DMS153 (cell line): ENCODE measurements at regions not wholly inside any gene's neighbourhood (a gene's known extent, or its start where the extent isn't known, plus 50 kb on each side); places are given as distances from the start of the nearest gene placed in this dataset.

Source experiments
- DNase-seq: peaks from one replicate; lab custom pipeline; 2025; lab: John Stamatoyannopoulos, UW

GRCh38 chr1:13922466-13923110, 222.6 kb downstream of the PRDM2 start:
- no peak for DNase-seq

GRCh38 chr1:13926556-13926955, 226.6 kb downstream of the PRDM2 start:
- no peak for DNase-seq

- DNase-seq: no peak
Measured at GRCh38 chr1:13927736-13928135, 227.7 kb downstream of the PRDM2 start.

GRCh38 chr1:13929313-13929712, 229.3 kb downstream of the PRDM2 start:
- no peak for DNase-seq

- DNase-seq: no peak
Measured at GRCh38 chr1:13930151-13930550, 230.2 kb downstream of the PRDM2 start.

DNA sequence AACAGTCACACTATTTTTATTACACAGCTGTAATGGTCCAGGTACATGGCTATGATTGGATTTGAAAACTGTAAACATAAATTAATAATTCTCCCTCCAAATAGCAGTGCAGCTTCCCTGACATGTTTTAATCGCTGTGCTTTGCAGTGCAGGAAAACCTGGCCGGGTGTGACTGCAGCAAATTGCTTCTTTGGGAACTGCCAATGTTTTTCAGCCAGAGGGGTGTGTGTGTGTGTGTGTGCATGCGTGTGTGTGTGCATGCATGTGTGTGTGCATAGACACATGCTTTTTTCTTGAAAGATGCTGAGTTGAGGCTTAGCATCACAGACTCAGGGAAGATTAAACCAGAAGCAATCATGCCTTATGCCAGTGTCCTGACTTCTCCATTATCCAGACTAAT, 231.2 kb downstream of the PRDM2 start:
- DNase-seq: no peak

DNA sequence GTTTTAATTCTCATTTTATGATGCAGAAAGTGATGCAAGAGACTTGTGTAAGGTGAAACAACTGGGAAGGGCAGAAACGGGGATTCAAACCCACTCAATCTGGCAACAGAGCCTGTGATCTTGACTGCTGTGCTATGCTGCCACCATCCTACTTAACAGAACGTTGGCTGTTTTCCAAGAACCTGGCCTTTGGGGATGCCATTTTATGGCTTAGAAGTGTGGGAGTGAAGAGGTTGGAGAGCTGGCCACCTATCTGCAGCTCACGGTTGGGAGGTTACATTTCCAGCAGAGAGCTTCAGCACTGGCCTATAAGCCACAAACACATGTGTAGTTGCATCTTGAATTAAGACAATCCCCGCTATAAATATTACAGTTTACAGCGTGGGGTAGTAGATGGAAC, 235.3 kb downstream of the PRDM2 start:
- DNase-seq: peak; percentile 87

DNA sequence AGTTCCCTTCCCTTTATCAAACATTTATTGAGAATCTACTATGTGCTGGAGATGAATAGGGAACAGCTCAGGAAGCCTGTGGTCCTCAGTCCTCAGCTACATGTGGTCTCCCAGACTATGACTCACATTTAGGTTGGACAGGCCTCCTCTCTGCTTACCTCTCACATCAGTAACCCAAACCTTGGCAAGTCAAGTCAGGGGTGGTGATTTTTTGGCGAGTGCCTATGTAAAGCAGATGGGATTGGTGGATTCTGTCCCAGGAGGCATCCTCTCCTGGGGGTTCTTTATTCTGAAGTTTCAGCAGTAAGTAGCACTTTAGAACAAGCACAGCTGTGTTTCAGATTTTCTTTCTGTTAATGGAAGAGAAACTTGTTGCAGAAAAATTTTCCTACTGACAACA, 241.3 kb downstream of the PRDM2 start:
- DNase-seq: no peak

DNA sequence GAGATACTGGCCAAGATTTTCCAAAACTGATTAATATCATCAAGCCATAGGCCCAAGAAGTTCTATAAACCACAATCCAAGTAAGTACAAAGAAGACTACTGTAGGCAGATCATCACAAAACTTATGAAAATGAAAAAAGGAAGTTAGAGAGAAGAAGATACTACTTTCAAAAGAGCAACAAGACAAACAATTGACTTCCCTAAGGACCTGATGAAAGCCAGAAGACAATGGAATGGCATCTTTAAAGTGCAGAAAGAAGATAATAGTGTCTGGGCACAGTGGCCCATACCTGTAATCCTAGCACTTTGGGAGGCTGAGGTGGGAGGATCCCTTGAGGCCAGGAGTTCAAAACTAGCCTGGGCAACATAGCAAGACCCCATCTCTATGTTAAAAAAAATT, 243.1 kb downstream of the PRDM2 start:
- no peak for DNase-seq

DNA sequence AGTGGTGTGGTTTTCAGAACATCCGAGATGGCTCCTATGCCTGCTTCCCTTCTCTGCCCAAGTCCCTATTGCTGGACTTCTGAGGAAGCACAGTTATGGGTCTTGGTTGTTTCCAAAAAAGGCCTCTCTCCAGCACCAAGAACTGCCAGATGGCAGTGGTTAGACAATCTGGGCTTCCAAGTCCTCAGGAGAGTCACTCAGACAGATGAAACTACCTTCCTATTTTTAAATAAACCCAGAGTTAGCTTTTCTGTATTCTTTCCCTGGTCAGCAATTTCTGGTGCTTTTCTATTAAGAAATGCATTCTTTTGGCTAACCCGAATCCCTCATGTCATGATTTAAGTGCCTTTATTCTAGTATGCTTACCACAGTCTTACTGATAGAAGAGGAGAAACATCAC, 245.9 kb downstream of the PRDM2 start:
- no peak for DNase-seq

- DNase-seq: no peak
Measured at GRCh38 chr1:13947658-13948057, 247.7 kb downstream of the PRDM2 start.

GRCh38 chr1:13948396-13948795, 248.4 kb downstream of the PRDM2 start:
- DNase-seq: no peak

DNA sequence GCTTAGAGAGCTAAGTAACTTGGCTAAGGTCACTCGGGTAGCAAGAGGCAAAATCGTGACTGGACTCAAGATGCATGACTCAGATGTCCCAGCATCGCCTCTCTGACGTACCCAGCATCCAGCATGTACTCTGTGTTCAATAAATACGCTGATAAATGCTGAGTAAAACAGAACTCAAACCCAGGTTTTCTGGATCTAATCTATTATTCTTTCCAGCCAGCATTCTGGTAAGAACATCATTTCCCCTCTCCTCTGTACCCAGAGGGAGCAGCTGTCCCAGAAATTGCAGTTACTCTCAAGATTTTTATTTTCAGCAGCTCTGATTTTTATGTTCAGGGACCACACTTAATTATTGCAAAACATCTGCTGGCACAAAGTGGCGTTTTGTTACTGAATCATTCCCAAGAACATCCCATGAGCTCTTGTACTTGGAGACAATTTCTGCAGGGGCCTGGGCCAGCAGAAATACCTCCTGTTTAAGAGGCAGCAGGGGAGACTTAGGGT, 249.0 kb downstream of the PRDM2 start:
- DNase-seq: no peak

GRCh38 chr1:13949546-13949945, 249.6 kb downstream of the PRDM2 start:
- DNase-seq: no peak

DNA sequence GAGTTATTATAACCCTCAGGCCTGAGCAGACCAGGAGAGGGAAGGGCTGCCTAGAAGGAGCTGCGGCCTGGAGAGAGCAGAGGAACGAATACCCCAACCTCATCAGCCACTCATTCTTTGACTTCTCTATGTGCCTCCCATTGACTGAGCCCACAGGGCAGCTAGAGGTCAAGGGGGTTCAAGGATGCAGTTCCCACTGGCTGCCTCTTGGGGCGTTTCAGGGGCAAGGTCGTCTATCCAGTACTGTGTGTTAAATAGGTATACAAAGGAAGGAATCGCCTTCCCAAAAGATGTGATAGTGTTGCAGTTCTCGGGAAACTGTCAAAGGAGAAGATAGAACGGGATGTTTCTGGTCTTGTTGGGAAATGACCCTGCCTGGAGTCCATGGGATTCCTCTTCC, 250.6 kb downstream of the PRDM2 start:
- no peak for DNase-seq

- no peak for DNase-seq
Measured at GRCh38 chr1:13951793-13952751, 252.1 kb downstream of the PRDM2 start.

DNA sequence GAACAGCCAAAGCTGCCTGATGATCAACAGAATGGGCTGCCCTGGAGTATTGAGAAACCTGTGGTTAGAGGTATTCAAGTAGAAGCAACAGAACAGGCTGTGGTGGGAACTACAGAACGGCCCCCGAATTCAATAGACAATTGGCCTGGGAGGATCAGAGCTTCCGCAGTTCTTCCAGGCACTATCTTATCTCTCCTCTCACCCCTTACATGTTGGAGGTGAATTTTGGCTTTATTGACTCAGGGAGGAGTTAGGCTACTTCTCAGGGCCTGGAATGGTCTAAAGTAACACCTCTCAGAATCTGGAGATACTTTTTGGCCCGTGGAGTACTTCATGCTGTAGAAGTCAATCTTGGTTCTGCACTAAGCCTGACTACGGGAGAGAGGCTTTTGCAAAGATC, 253.0 kb downstream of the PRDM2 start:
- DNase-seq: no peak

- no peak for DNase-seq
Measured at GRCh38 chr1:13956393-13956792, 256.4 kb downstream of the PRDM2 start.

- DNase-seq: peak; percentile 31
Measured at GRCh38 chr1:13960375-13960987, 260.5 kb downstream of the PRDM2 start.

- no peak for DNase-seq
Measured at GRCh38 chr1:13964768-13965167, 264.8 kb downstream of the PRDM2 start.

DNA sequence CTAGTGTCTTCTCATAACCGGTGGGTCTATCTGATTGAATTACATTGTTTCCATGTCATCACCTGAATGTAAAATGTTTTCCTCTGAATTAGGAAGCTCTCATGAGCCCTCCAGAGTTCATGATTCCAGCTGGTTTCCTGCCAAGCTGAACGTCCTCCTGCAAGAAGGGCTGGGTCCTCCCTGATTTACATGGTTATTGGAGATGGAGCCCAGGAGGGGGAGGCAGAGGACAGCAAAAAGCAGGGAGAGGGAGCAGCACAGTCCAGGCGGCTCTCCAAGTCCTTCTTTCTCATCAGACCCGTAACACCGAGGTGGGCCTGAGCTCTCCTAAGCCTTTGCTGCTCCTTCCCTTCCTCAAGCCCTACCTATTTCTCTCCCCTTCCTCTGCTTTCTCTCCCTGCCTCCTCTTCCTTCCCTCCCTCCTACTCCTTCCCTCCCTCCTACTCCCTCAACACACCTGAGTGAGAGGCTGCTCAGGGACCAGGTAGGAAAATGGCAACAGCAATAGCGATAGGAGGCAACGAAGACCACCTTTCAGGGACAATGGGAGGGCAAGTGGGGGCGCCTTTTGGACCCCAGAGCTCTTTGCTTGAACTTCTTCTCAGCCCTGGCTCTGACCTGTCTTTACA, 265.9 kb downstream of the PRDM2 start:
- DNase-seq: peak; percentile 66

DNA sequence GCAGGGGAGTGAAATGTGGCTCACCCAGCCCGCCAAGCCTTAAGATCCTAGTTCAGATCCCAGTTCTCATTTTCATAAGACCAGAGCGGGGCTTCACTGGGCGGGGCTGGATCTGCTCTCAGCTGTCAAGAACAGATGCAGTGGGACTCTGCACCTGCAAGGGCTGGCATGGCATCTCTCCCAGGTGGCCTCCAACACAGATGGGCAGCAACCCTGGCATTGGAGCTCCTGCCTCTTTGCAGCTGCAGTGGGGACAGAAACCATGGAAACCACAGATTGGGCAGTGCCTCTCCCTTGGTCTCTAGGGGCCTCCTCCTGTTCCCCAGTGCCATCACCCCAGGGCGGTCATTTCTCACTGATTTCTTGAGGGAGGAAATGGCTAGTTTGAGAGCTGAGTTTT, 267.7 kb downstream of the PRDM2 start:
- no peak for DNase-seq
